ENCODE measurements at regions not wholly inside any gene's neighbourhood (a gene's known extent, or its start where the extent isn't known, plus 50 kb on each side); places are given as distances from the start of the nearest gene placed in this dataset.
A peak's percentile ranks its signal among the peaks of the same experiment; 100 is the strongest.
"Not testable (repeated sequence)": the region's sequence is repeated elsewhere in the genome, so short reads cannot be mapped to it uniquely, and the experiment has no call there.

- Mint-ChIP-seq H3K36me3 (no peaks in the 10 kb centered on the region), H3K9me3 (no peaks in the 10 kb centered on the region), H3K27me3 (ENCODE audit: low read depth in 2 of 2) (no peaks in the 10 kb centered on the region), H3K4me3 (no peak overlapping the region), H3K27ac (no peak overlapping the region), H3K4me1 (no peaks in the 10 kb centered on the region)
- no peak overlapping the region for H3K4me3 ChIP-seq (ENCODE audit: low read length)
- TF ChIP-seq CTCF (IDR thresholded peaks at IDR 0.05): no peak
- H3K9me3 ChIP-seq (ENCODE audit: control insufficient read depth, insufficient read depth, low read length): peaks cover 3% of the 10 kb centered on the region
- WGBS (ENCODE audit: insufficient coverage): 100% methylated on average over 4 of the region's 7 CpGs
- ATAC-seq: no peak
- H3K27ac ChIP-seq (ENCODE audit: low read length): no peak overlapping the region
- H3K36me3 ChIP-seq (ENCODE audit: control insufficient read depth, insufficient read depth, low read length): no peaks in the 10 kb centered on the region
- intact Hi-C loops (cut with micrococcal nuclease): no loop called here
- no peaks in the 10 kb centered on the region for H3K4me1 ChIP-seq (ENCODE audit: control insufficient read depth, insufficient read depth, low read length)
- DNase-seq: no peak
- H3K27me3 ChIP-seq (ENCODE audit: control insufficient read depth, insufficient read depth, low read length): no peaks in the 10 kb centered on the region
These were observed 67.5 kb downstream of the EIF1AY start for GRCh38 chrY:20643055-20643454.

- Histone ChIP-seq H3K27me3 (ENCODE audit: control insufficient read depth, insufficient read depth, low read length) (no peaks in the 10 kb centered on the region), H3K9me3 (ENCODE audit: control insufficient read depth, insufficient read depth, low read length) (no peaks in the 10 kb centered on the region), H3K27ac (ENCODE audit: low read length) (no peak overlapping the region), H3K36me3 (ENCODE audit: control insufficient read depth, insufficient read depth, low read length) (no peaks in the 10 kb centered on the region), H3K4me1 (ENCODE audit: control insufficient read depth, insufficient read depth, low read length) (no peaks in the 10 kb centered on the region), H3K4me3 (ENCODE audit: low read length) (no peak overlapping the region)
- no peaks in the 10 kb centered on the region for H3K27me3 Mint-ChIP-seq (ENCODE audit: low read depth in 2 of 2)
- intact Hi-C loops (cut with micrococcal nuclease): loop anchor here (5.0 kb wide), 1 partner anchor 1216 kb away; no protein-coding TSS in a partner anchor
- no peak overlapping the region for H3K27ac Mint-ChIP-seq
- no peak for TF ChIP-seq CTCF (IDR thresholded peaks at IDR 0.05)
- H3K36me3 Mint-ChIP-seq: no peaks in the 10 kb centered on the region
- no peak overlapping the region for H3K4me3 Mint-ChIP-seq
- no peaks in the 10 kb centered on the region for H3K9me3 Mint-ChIP-seq
- ATAC-seq: no peak
- WGBS (ENCODE audit: insufficient coverage): 73% methylated on average over 5 of the region's 5 CpGs
- no peak for DNase-seq
- no peaks in the 10 kb centered on the region for H3K4me1 Mint-ChIP-seq
These were observed 72.7 kb downstream of the EIF1AY start for GRCh38 chrY:20648265-20648664.

- H3K36me3 Mint-ChIP-seq: not testable (repeated sequence)
- peak in 1 of 2 donors; percentile 1 for DNase-seq
- intact Hi-C loops (cut with micrococcal nuclease): loop anchor here (5.0 kb wide), 1 partner anchor 1217 kb away; no protein-coding TSS in a partner anchor
These were observed 73.3 kb downstream of the EIF1AY start for GRCh38 chrY:20648891-20649290.

GRCh38 chrY:20651481-20651880, 75.9 kb downstream of the EIF1AY start:
- Mint-ChIP-seq H3K27me3 (ENCODE audit: low read depth in 2 of 2) (no peaks in the 10 kb centered on the region), H3K4me1 (no peaks in the 10 kb centered on the region), H3K4me3 (no peak overlapping the region), H3K9me3 (no peaks in the 10 kb centered on the region), H3K27ac (no peak overlapping the region), H3K36me3 (no peaks in the 10 kb centered on the region)
- Histone ChIP-seq H3K4me1 (ENCODE audit: control insufficient read depth, insufficient read depth, low read length) (no peaks in the 10 kb centered on the region), H3K4me3 (ENCODE audit: low read length) (no peak overlapping the region), H3K27ac (ENCODE audit: low read length) (no peak overlapping the region), H3K27me3 (ENCODE audit: control insufficient read depth, insufficient read depth, low read length) (no peaks in the 10 kb centered on the region), H3K36me3 (ENCODE audit: control insufficient read depth, insufficient read depth, low read length) (no peaks in the 10 kb centered on the region), H3K9me3 (ENCODE audit: control insufficient read depth, insufficient read depth, low read length) (no peaks in the 10 kb centered on the region)
- 92% methylated on average over 3 of the region's 4 CpGs for WGBS (ENCODE audit: insufficient coverage)
- DNase-seq: no peak
- intact Hi-C loops (cut with micrococcal nuclease): no loop called here
- no peak for TF ChIP-seq CTCF (IDR thresholded peaks at IDR 0.05)
- no peak for ATAC-seq

More at GRCh38 chrY:20648891-20649290, 73.3 kb downstream of the EIF1AY start:
- H3K4me1 Mint-ChIP-seq; H3K27me3 Mint-ChIP-seq (ENCODE audit: low read depth in 2 of 2); H3K36me3 ChIP-seq (ENCODE audit: control insufficient read depth, insufficient read depth, low read length); H3K27ac Mint-ChIP-seq; H3K4me3 ChIP-seq (ENCODE audit: low read length); H3K4me1 ChIP-seq (ENCODE audit: control insufficient read depth, insufficient read depth, low read length); H3K4me3 Mint-ChIP-seq; H3K9me3 Mint-ChIP-seq; H3K9me3 ChIP-seq (ENCODE audit: control insufficient read depth, insufficient read depth, low read length); H3K27ac ChIP-seq (ENCODE audit: low read length); ATAC-seq; H3K27me3 ChIP-seq (ENCODE audit: control insufficient read depth, insufficient read depth, low read length): not testable (repeated sequence)
- WGBS (ENCODE audit: insufficient coverage): no CpG with 5 or more reads among the region's 1 CpG

Measured in natural killer cell (primary cell).